ENCODE measurements at regions not wholly inside any gene's neighbourhood (a gene's known extent, or its start where the extent isn't known, plus 50 kb on each side); places are given as distances from the start of the nearest gene placed in this dataset.
A peak's percentile ranks its signal among the peaks of the same experiment; 100 is the strongest.
"Not testable (repeated sequence)": the region's sequence is repeated elsewhere in the genome, so short reads cannot be mapped to it uniquely, and the experiment has no call there.

GRCh38 chr7:5121256-5121655 is 68.8 kb upstream of the WIPI2 start:
- DNase-seq (ENCODE audit: low read depth); H3K4me3 ChIP-seq (ENCODE audit: low read length): not testable (repeated sequence)

- DNase-seq (ENCODE audit: low read depth) = not testable (repeated sequence)
These were observed 58.8 kb upstream of the WIPI2 start for GRCh38 chr7:5131238-5131637.

GRCh38 chr7:5132539-5132938 is 57.5 kb upstream of the WIPI2 start:
- DNase-seq (ENCODE audit: low read depth) = no peak
- no peak for TF ChIP-seq CTCF (conservative IDR thresholded peaks at IDR 0.05; ENCODE audit: low read length)
- H3K4me3 ChIP-seq (ENCODE audit: low read length) = no peak overlapping the region

More at GRCh38 chr7:5131238-5131637, 58.8 kb upstream of the WIPI2 start:
- H3K4me3 ChIP-seq (ENCODE audit: low read length) = not testable (repeated sequence)

GRCh38 chr7:5139998-5140397 is 50.0 kb upstream of the WIPI2 start:
- peak; percentile 3 for DNase-seq (ENCODE audit: low read depth)
- TF ChIP-seq CTCF (conservative IDR thresholded peaks at IDR 0.05; ENCODE audit: low read length) = peak; percentile 24
- H3K4me3 ChIP-seq (ENCODE audit: low read length) = no peak overlapping the region
